PFSK-1 (cell line): ENCODE measurements at regions not wholly inside any gene's neighbourhood (a gene's known extent, or its start where the extent isn't known, plus 50 kb on each side); places are given as distances from the start of the nearest gene placed in this dataset.

Experiments
- FOXP2 ChIP-seq: optimal IDR thresholded peaks from 2 replicates; pipeline ENCODE3; 2011; ENCODE audit warnings: borderline replicate concordance, control low read depth, inconsistent platforms; ENCODE audit not compliant: insufficient read depth; ENCODE audit errors: extremely low read length, extremely low read depth
- POLR2AphosphoS5 ChIP-seq: IDR thresholded peaks from 2 replicates; pipeline ENCODE4 v1.6.1; 2012; ENCODE audit warnings: low read depth, mild to moderate bottlenecking, control low read depth, low read length, moderate library complexity
- SIN3A ChIP-seq: IDR thresholded peaks from 2 replicates; pipeline ENCODE4 v1.6.1; 2012; ENCODE audit warnings: mild to moderate bottlenecking, low read length, moderate library complexity, borderline replicate concordance; ENCODE audit not compliant: insufficient read depth
- TAF1 ChIP-seq: IDR thresholded peaks from 2 replicates; pipeline ENCODE4 v1.6.1; 2012; ENCODE audit warnings: low read length, control low read depth, borderline replicate concordance; ENCODE audit not compliant: insufficient read depth
- TF ChIP-seq, protein P1 (sequence below), 2 experiments: IDR thresholded peaks; 2 replicates each; pipeline versions ENCODE4 v1.6.1 to v1.8.0; 2011 to 2012; ENCODE audit warnings: low read depth in 2 of 2, low read length in 2 of 2, control low read depth in 1 of 2, inconsistent platforms in 1 of 2, mild to moderate bottlenecking in 1 of 2, moderate library complexity in 1 of 2; ENCODE audit not compliant: insufficient read depth in 1 of 2

DNA sequence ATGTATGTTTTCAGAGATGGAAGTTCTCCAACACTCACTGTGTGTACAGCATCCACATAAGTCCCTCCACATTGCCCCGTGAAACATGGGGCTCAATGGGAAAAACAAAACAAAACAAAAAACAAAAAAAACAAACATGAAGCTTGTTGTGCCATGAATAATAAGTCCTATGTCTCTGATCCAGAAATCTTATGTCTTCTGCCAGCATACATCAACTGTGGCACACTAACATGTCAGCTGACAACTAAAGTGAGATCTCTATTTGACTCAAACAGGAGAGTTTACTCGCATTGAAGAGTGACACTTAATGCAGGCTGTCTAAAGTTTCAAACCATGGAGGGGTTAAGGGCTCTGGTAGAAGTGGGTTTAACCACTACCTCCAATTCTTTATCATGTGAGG, 180.2 kb upstream of the ROBO1 start:
- TF ChIP-seq POLR2AphosphoS5 (no peak), TAF1 (no peak), SIN3A (no peak), FOXP2 (no peak)
- TF ChIP-seq, protein P1, sequence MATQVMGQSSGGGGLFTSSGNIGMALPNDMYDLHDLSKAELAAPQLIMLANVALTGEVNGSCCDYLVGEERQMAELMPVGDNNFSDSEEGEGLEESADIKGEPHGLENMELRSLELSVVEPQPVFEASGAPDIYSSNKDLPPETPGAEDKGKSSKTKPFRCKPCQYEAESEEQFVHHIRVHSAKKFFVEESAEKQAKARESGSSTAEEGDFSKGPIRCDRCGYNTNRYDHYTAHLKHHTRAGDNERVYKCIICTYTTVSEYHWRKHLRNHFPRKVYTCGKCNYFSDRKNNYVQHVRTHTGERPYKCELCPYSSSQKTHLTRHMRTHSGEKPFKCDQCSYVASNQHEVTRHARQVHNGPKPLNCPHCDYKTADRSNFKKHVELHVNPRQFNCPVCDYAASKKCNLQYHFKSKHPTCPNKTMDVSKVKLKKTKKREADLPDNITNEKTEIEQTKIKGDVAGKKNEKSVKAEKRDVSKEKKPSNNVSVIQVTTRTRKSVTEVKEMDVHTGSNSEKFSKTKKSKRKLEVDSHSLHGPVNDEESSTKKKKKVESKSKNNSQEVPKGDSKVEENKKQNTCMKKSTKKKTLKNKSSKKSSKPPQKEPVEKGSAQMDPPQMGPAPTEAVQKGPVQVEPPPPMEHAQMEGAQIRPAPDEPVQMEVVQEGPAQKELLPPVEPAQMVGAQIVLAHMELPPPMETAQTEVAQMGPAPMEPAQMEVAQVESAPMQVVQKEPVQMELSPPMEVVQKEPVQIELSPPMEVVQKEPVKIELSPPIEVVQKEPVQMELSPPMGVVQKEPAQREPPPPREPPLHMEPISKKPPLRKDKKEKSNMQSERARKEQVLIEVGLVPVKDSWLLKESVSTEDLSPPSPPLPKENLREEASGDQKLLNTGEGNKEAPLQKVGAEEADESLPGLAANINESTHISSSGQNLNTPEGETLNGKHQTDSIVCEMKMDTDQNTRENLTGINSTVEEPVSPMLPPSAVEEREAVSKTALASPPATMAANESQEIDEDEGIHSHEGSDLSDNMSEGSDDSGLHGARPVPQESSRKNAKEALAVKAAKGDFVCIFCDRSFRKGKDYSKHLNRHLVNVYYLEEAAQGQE (IDR thresholded peaks at IDR 0.05; ENCODE audit: insufficient read depth in 1 of 2, low read depth in 2 of 2, low read length in 2 of 2) = no peak
